RWPE1 (cell line): ENCODE measurements at regions not wholly inside any gene's neighbourhood (a gene's known extent, or its start where the extent isn't known, plus 50 kb on each side); places are given as distances from the start of the nearest gene placed in this dataset.
A peak's percentile ranks its signal among the peaks of the same experiment; 100 is the strongest.

Experiments used
- CTCF ChIA-PET: fragments of 350-600 bp; sonication (Branson Sonifier 250); formaldehyde crosslinking; extraction: SDS; loops from one replicate; lab custom pipeline; 2021; lab: Yijun Ruan, JAX
- POLR2A ChIA-PET: fragments of 400-600 bp; formaldehyde crosslinking; extraction: SDS; loops from one replicate; lab custom pipeline; 2020; ENCODE audit warnings: antibody characterized with exemption; ENCODE audit not compliant: low non-redundant PET; lab: Yijun Ruan, JAX
- DNase-seq: peaks from one replicate; pipeline ENCODE4 v3.0.0; 2012; ENCODE audit warnings: low spot score
- H3K27ac ChIP-seq: fragments of 450-650 bp; 2 replicates; pipeline ENCODE4 v1.5.1; 2017
- CTCF ChIP-seq: fragments of 450-650 bp; conservative IDR thresholded peaks from 2 replicates; pipeline ENCODE4 v1.5.1; 2017; ENCODE audit warnings: low read depth, mild to moderate bottlenecking

- no peak for TF ChIP-seq CTCF
- no peak for DNase-seq
- CTCF ChIA-PET: interaction anchor here (0.5 to 0.9 kb wide), 2 partner anchors 15 to 645 kb away, joined by 3 to 4 read pairs; no protein-coding TSS in a partner anchor
- POLR2A ChIA-PET: no interaction called here
- no peak overlapping the region for H3K27ac ChIP-seq
These were observed 365.1 kb upstream of the RIOK2 start for GRCh38 chr5:97547999-97548738.

GRCh38 chr5:97548739-97549080, 365.7 kb upstream of the RIOK2 start:
- no peak for DNase-seq
- H3K27ac ChIP-seq: no peak overlapping the region
- ChIA-PET POLR2A (no interaction called here), CTCF (interaction anchor here (0.5 to 0.9 kb wide), 2 partner anchors 15 to 645 kb away, joined by 3 to 4 read pairs; no protein-coding TSS in a partner anchor)
- no peak for TF ChIP-seq CTCF

GRCh38 chr5:97549496-97549895, 366.4 kb upstream of the RIOK2 start:
- ChIA-PET POLR2A (no interaction called here), CTCF (interaction anchor here (0.5 kb wide), 1 partner anchor 306 kb away, joined by 3 read pairs; no protein-coding TSS in a partner anchor)
- H3K27ac ChIP-seq: no peak overlapping the region
- no peak for TF ChIP-seq CTCF
- DNase-seq: peak; percentile 36

- CTCF ChIA-PET: interaction anchor here (0.6 to 1.5 kb wide), 3 partner anchors 16 to 1218 kb away, joined by 3 to 6 read pairs (median 3); no protein-coding TSS in a partner anchor
These were observed 367.1 kb upstream of the RIOK2 start for GRCh38 chr5:97550164-97550563.

GRCh38 chr5:97550818-97551217, 367.8 kb upstream of the RIOK2 start:
- no peak for DNase-seq
- ChIA-PET CTCF (interaction anchor here (0.6 to 1.5 kb wide), 5 partner anchors 17 to 1903 kb away, joined by 3 to 6 read pairs (median 3); no protein-coding TSS in a partner anchor), POLR2A (no interaction called here)
- H3K27ac ChIP-seq: no peak overlapping the region
- no peak for TF ChIP-seq CTCF

More at GRCh38 chr5:97550164-97550563, 367.1 kb upstream of the RIOK2 start:
- H3K27ac ChIP-seq: no peak overlapping the region
- peak; percentile 25 for DNase-seq
- POLR2A ChIA-PET: no interaction called here
- no peak for TF ChIP-seq CTCF

- POLR2A ChIA-PET: no interaction called here
- TF ChIP-seq CTCF: no peak
- CTCF ChIA-PET: no interaction called here
- no peak for DNase-seq
- H3K27ac ChIP-seq: no peak overlapping the region
These were observed 370.8 kb upstream of the RIOK2 start for GRCh38 chr5:97553604-97554452.
